ENCODE measurements at regions not wholly inside any gene's neighbourhood (a gene's known extent, or its start where the extent isn't known, plus 50 kb on each side); places are given as distances from the start of the nearest gene placed in this dataset.

GRCh38 chr6:43901733-43902230, 131.8 kb downstream of the VEGFA start:
- peaks cover 10% of the 10 kb centered on the region for H3K4me1 Mint-ChIP-seq
- H3K9me3 ChIP-seq (replicated peaks in 1 of 2; ENCODE audit: control insufficient read depth in 1 of 2, insufficient read depth in 1 of 2, low read length in 2 of 2): no peaks in the 10 kb centered on the region
- H3K79me2 ChIP-seq (ENCODE audit: insufficient read depth, low read length): no peaks in the 10 kb centered on the region
- no peak overlapping the region for H3K4me2 ChIP-seq (replicated peaks; ENCODE audit: extremely low read depth, low read length, poor library complexity, severe bottlenecking)
- H3K9me3 Mint-ChIP-seq: peaks cover 0 to 9% (median 2%) of the 10 kb centered on the region in 7 donors
- intact Hi-C loops (cut with micrococcal nuclease): no loop called here
- no peaks in the 10 kb centered on the region for H3K4me1 ChIP-seq (ENCODE audit: control insufficient read depth in 1 of 2, insufficient read depth in 2 of 2, low read length in 2 of 2)
- H3K27ac Mint-ChIP-seq: no peak overlapping the region
- H3K4me3 Mint-ChIP-seq: no peak overlapping the region
- no peaks in the 10 kb centered on the region for H4K20me1 ChIP-seq (ENCODE audit: insufficient read depth, low read length)
- H2AFZ ChIP-seq (ENCODE audit: insufficient read depth, low read depth, low read length, poor library complexity, severe bottlenecking): no peak overlapping the region
- H3K36me3 Mint-ChIP-seq: no peaks in the 10 kb centered on the region
- H3K27me3 Mint-ChIP-seq (ENCODE audit: low read depth in 3 of 3): peaks cover 0 to 8% (median 2%) of the 10 kb centered on the region in 3 donors
- DNase-seq: no peak
- H3K36me3 ChIP-seq (replicated peaks in 1 of 2; ENCODE audit: control insufficient read depth in 1 of 2, insufficient read depth in 2 of 2, low read length in 2 of 2): no peaks in the 10 kb centered on the region
- TF ChIP-seq, protein P1, sequence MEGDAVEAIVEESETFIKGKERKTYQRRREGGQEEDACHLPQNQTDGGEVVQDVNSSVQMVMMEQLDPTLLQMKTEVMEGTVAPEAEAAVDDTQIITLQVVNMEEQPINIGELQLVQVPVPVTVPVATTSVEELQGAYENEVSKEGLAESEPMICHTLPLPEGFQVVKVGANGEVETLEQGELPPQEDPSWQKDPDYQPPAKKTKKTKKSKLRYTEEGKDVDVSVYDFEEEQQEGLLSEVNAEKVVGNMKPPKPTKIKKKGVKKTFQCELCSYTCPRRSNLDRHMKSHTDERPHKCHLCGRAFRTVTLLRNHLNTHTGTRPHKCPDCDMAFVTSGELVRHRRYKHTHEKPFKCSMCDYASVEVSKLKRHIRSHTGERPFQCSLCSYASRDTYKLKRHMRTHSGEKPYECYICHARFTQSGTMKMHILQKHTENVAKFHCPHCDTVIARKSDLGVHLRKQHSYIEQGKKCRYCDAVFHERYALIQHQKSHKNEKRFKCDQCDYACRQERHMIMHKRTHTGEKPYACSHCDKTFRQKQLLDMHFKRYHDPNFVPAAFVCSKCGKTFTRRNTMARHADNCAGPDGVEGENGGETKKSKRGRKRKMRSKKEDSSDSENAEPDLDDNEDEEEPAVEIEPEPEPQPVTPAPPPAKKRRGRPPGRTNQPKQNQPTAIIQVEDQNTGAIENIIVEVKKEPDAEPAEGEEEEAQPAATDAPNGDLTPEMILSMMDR (IDR thresholded peaks at IDR 0.05): no peak
- WGBS (ENCODE audit: insufficient coverage): 16% methylated on average over 3 of the region's 4 CpGs
- no peak overlapping the region for H3K9ac ChIP-seq (ENCODE audit: insufficient read depth, low read length, poor library complexity, severe bottlenecking)
- no peak overlapping the region for H3K4me3 ChIP-seq (replicated peaks in 1 of 3; ENCODE audit: low read depth in 2 of 3, low read length in 3 of 3)
- no peak overlapping the region for H3K27ac ChIP-seq (ENCODE audit: low read depth in 1 of 2, low read length in 2 of 2)
- no peaks in the 10 kb centered on the region for H3K27me3 ChIP-seq (ENCODE audit: control insufficient read depth in 2 of 2, insufficient read depth in 2 of 2, low read length in 2 of 2)

GRCh38 chr6:43900916-43901732, 131.1 kb downstream of the VEGFA start:
- H3K27me3 ChIP-seq (ENCODE audit: control insufficient read depth in 2 of 2, insufficient read depth in 2 of 2, low read length in 2 of 2): no peaks in the 10 kb centered on the region
- H3K4me2 ChIP-seq (replicated peaks; ENCODE audit: extremely low read depth, low read length, poor library complexity, severe bottlenecking): no peak overlapping the region
- no peaks in the 10 kb centered on the region for H3K79me2 ChIP-seq (ENCODE audit: insufficient read depth, low read length)
- Mint-ChIP-seq H3K4me3 (no peak overlapping the region), H3K27me3 (ENCODE audit: low read depth in 3 of 3) (peaks cover 0 to 8% (median 2%) of the 10 kb centered on the region in 3 donors), H3K36me3 (no peaks in the 10 kb centered on the region), H3K9me3 (peaks cover 0 to 9% (median 2%) of the 10 kb centered on the region in 7 donors), H3K4me1 (peaks cover 10% of the 10 kb centered on the region), H3K27ac (no peak overlapping the region)
- H2AFZ ChIP-seq (ENCODE audit: insufficient read depth, low read depth, low read length, poor library complexity, severe bottlenecking): no peak overlapping the region
- 100% methylated on average over 3 of the region's 13 CpGs for WGBS (ENCODE audit: insufficient coverage)
- DNase-seq: no peak
- H3K36me3 ChIP-seq (replicated peaks in 1 of 2; ENCODE audit: control insufficient read depth in 1 of 2, insufficient read depth in 2 of 2, low read length in 2 of 2): no peaks in the 10 kb centered on the region
- TF ChIP-seq, protein P1 (IDR thresholded peaks at IDR 0.05): no peak
- no peak overlapping the region for H3K4me3 ChIP-seq (replicated peaks in 1 of 3; ENCODE audit: low read depth in 2 of 3, low read length in 3 of 3)
- no peak overlapping the region for H3K9ac ChIP-seq (ENCODE audit: insufficient read depth, low read length, poor library complexity, severe bottlenecking)
- no peak overlapping the region for H3K27ac ChIP-seq (ENCODE audit: low read depth in 1 of 2, low read length in 2 of 2)
- intact Hi-C loops (cut with micrococcal nuclease): no loop called here
- H3K4me1 ChIP-seq (ENCODE audit: control insufficient read depth in 1 of 2, insufficient read depth in 2 of 2, low read length in 2 of 2): no peaks in the 10 kb centered on the region
- H4K20me1 ChIP-seq (ENCODE audit: insufficient read depth, low read length): no peaks in the 10 kb centered on the region
- no peaks in the 10 kb centered on the region for H3K9me3 ChIP-seq (replicated peaks in 1 of 2; ENCODE audit: control insufficient read depth in 1 of 2, insufficient read depth in 1 of 2, low read length in 2 of 2)

Measured in CD14-positive monocyte (primary cell).